HG02678 (cell line): ENCODE measurements at regions not wholly inside any gene's neighbourhood (a gene's known extent, or its start where the extent isn't known, plus 50 kb on each side); places are given as distances from the start of the nearest gene placed in this dataset.
A peak's percentile ranks its signal among the peaks of the same experiment; 100 is the strongest.

ENCODE experiments used
- ATAC-seq: cut with Tn5 transposase; IDR thresholded peaks from one replicate; pipeline ENCODE4 v1.9.1; 2021; ENCODE audit warnings: mild to moderate bottlenecking, moderate library complexity; ENCODE audit not compliant: unreplicated experiment

DNA sequence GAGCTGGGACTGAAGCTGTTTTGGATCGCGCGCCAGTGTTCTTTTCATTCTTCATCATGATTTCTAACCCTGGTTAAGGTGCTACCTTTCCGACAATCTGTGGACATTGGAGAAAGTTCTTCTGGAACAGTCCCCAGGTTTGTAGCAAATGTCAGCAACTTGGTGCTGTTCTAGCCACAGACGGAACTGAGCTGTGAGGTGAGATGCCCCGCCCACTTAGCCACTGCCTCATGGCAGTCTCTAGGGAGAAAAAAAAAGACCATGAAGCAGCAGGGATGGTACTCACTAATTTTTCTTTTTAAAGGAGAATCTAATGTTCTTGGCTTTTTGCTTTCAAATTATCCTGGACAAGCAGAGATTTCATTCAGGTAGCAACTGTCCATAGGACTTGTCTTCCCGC lies 72.1 kb upstream of the STK32A start:
- no peak for ATAC-seq

DNA sequence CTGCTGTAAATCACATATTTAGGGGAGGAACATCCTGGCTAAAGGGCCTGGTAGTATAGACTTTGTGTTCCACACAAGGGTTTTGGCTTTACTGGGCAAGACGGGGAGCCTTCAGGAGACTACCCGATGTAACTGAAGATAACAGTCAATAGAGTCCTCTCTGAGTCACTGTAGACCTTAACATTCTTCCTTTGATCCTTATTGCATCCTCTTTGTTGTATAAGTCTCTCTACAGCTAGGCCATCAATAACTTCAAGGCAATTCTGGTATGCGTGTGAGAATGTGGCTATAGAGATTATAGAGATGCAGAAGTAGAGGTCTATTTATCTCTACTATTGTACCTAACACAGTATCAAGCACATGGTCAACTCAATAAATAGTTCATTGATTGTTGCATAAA lies 67.3 kb upstream of the STK32A start:
- ATAC-seq: no peak

DNA sequence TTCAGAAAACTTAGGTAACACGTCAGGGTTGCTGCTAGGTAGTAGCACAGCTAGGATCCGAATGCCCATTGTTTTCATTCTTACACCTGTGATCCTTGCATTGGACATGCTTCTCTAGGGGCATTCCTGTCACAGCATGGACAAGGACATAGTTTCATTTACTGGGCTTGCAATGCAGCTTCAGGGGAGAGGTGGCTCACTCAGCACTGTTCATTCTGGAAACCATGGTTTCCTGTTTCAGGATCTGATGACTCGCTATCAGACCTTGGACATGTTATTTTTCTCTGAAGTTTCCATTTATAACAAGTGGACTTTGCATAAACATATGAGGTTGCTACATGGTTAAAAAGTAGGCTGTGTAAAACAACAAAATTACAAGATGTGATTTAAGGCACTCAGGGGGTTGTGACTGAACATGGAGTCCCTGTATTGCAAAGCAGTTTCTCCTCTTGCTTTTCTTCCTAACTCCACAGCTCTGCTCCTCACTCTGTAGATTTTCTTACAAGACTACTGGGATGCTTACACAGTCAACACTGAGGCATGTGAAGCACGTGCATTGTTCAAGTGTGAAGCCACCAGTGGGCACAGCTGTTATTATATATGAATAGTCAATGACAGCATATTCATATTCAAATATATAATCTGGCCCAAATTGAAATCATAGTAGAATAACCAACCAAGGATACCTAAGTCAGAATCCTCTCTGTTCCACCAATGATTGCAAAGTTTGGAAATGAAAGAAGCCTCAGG lies 66.1 kb upstream of the STK32A start:
- ATAC-seq: no peak

DNA sequence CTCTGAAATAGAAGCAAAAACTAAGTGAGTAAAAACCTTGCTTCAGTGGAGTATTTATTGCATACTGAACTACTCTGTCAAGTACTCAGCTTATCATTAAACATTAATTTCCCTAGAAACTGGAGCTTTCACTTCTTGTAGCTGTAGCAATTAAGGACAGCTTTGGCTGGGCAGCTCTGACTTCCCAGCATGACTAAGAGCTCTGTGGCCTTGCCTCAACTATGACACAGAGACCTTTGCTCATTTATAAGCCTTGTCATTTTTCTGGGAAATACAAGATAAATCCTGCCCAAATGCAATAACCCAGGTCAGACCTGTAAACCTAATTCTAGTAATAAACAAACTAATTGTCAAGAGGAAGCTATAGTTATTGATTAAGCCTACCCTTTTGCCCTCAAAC lies 65.4 kb upstream of the STK32A start:
- peak; percentile 46 for ATAC-seq

DNA sequence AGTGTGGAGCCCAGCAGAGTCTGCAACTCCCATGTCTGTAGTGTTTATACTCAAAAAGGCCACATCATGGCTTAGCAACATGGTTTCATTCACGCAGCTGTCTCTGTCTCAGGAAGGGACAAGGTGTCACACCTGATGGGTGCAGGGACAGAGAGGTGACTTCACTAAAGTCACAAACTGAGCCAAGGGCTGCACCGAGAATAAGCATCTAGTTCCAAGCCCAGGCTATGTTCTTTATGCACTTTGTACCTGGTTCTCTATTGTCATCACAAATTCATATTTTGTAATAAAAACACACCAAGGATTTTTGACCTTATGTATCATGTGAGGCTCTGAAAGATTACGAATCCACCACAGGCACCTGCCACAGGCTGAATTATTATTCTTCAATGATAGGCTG lies 64.9 kb upstream of the STK32A start:
- peak; percentile 22 for ATAC-seq

DNA sequence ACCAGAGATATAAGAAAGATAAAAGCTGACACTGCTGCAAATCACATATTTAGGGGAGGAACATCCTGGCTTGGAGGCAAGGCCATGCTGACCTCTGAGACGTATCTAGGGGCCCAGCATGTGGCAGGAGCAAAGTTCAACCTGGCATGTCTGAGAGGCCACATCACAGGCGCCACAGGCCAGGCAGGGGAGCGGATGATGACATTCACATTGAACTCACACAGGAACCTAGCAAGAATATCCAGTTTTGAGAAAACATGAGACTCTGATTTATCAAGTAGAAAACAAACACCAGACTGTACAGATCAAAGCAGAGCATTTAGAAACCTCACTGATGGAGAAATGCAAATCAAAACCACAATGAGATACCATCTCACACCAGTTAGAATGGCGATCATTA lies 64.2 kb upstream of the STK32A start:
- ATAC-seq: peak; percentile 78

DNA sequence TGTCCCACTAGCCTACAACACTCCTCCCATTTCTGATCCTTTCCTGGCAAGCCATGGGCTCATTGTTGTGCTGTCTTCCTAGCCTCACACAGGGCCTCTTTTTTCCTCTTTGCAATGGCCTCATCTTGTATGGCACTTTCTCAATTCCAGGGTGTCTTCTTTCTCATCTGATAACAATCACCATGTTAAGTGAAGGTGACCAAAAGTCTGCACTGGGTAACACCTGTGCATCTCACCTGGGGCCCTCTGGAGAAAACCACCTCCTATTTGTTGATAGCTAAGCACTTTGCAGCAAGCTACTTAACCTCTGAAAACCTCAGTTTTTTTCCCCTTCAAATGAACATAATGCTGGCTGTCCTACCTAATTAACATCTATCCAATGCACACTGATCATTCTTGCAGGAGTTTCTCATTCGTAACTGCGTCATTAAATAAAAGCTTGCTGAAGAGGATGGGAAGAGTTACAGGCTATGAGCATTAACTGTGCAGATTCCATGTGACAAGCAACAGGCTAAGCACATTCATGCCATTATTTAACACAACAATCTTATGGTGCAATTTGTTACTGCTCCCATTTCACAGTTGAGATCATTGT lies 60.1 kb upstream of the STK32A start:
- no peak for ATAC-seq

DNA sequence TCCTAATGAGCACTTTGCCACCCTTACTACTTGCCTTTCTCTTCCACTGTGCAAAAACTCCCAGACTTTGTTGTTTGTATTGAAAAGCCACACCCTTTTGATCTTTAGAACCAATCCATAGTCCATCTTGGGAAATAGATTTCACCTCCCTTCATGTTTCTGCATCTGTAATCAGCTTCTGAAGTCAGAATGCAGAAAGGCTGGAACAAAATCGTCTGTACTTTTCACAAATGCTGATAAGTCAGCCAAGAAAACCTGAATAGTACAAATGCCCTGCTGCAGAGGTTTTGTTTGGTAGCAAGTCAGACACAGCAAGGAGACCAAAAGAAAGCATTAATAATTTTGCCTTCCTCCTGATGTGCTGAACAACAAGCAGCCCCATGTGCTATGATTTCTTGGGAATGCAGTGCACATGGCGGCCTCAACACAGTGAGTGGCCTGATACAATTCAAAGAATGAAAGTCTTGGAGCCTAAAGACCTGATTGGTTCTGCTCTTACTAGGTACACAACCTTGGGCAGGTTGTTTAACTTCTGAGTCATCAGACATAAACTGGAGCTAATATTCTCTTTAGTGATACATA lies 59.2 kb upstream of the STK32A start:
- no peak for ATAC-seq

DNA sequence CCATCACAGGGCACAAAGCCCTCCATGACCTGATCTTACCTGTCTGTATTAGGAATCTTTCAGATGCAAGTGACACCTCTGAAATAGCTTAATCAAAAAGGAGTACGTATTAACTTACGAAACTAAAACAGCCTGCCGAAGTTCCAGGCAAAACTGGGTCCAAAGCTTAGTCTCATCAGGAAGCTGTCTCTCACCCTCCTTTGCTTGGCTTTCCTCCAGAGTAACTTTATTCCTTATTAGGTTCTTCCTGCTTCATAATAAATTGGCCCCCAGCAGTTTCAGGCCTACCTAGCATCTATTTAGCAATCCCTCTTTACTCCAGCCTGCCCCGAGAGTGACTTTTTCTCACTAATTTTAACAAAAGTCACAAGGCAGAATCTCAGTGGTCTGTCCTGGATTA lies 58.4 kb upstream of the STK32A start:
- no peak for ATAC-seq

DNA sequence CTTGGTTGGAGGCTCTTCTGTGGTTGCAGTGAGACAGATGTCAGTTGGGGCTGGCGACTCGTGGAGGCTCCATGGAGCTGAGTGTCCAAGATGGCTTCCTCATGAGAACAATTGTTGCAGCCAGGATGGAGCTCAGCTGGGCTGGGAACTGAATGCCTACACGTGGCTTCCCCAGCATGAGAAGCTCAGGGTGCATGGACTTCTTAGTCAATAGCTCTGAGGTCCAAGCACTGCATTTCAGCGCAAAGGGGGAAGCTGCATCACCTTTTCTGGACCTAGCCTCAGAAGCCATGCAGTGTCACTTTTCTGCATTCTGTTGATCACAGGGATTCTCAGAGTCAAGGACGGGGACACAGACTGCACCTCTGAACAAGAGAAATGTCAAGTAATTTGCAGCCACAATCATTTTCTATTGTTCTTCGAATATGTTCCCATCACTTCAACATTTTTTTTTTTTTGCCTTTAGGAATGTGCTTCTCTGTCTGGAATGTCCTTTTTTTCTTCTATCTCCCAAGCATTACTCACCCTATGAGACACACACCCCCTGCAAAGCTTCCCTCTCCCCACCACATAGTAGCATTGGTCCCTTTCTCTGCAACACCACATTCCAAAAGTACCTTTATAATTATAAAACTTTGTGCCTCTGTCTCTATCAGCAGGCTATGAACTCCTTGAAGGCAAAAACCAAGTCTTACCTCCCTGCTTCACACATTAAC lies 57.5 kb upstream of the STK32A start:
- ATAC-seq: no peak

DNA sequence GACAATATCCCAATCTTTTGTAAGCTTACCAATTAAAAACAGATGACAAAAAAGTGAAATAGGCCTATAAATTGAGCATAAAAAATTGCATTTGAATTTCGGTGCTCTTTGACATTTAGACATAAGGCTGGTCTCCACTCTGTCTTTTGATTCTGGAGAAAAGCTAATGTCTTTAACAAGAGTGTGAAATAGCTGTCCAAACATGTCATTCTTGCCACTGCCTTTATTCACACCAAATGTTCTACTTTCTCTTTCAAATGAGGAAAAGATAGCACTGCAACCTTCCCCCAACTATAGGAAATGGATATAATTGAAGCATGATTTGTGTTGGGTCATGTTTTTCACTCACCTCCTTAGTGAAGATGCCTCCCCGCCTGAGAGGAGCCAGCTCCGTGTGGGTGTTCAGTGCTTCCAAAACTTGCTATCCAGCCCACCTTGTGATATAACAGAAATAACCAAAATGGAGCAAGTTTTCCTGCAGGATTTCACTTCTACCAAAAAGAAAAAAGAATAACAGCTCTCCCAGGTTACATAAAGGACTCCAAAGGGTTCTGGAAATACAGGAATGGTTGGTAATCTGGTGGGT lies 55.2 kb upstream of the STK32A start:
- ATAC-seq: no peak

DNA sequence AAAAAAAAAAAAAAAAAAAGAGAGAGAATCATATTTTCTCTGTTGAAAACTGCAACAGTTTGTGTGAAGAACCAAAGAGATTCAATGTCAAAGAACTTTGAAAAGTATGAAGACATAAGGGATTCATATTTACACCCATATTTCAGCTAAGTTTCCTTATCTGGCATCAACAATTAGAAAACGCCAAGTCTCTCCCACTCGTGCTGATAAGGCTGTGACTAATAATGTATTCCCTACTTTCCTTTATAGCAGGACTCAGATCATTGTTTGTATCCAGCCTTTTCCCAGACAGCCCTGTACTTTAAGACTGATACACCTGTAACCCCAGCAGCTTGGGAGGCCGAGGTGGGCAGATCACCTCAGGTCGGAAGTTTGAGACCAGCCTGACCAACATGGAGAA lies 54.1 kb upstream of the STK32A start:
- ATAC-seq: no peak
